ENCODE measurements at regions not wholly inside any gene's neighbourhood (a gene's known extent, or its start where the extent isn't known, plus 50 kb on each side); places are given as distances from the start of the nearest gene placed in this dataset.
A peak's percentile ranks its signal among the peaks of the same experiment; 100 is the strongest.
"Not testable (repeated sequence)": the region's sequence is repeated elsewhere in the genome, so short reads cannot be mapped to it uniquely, and the experiment has no call there.

DNA sequence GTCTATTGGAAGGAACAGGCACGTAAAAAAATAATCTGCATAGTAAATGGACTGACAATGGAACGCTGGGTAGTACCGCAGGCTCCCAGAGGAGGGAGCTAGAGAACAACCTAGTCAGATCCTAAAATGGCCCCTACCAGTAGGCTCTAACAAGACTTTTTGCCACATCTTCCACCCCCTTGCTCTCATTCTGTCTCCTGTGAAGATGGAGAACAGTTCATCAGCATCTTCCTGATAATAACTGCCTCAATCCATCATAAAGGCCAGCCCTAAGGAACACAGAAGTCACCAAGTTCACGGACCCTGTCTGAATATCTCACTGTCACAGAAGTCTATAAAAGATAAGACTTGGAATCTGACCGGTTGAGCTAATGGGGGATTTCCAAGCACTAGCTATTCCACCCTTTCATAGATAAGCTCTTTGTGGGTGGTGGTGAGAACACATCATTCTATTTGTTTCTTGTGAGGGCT is 133.4 kb downstream of the SLC1A3 start:
- ChIA-PET POLR2A (no interaction called here), CTCF (interaction anchor here (0.6 to 3.3 kb wide), 26 partner anchors 9 to 300 kb away, joined by 3 to 27 read pairs (median 4); no protein-coding TSS in a partner anchor)
- H3K4me1 Mint-ChIP-seq (ENCODE audit: low read depth) = peaks cover 5% of the 10 kb centered on the region
- H3K4me3 Mint-ChIP-seq = no peak overlapping the region
- DNase-seq (peak; percentile 78), ATAC-seq (peak; percentile 63)
- H3K27ac Mint-ChIP-seq = no peak overlapping the region
- no peaks in the 10 kb centered on the region for H3K9me3 Mint-ChIP-seq (ENCODE audit: insufficient read depth)
- peaks cover 25% of the 10 kb centered on the region for H3K27me3 Mint-ChIP-seq (ENCODE audit: low read depth)
- no peaks in the 10 kb centered on the region for H3K36me3 Mint-ChIP-seq (ENCODE audit: low read depth)

DNA sequence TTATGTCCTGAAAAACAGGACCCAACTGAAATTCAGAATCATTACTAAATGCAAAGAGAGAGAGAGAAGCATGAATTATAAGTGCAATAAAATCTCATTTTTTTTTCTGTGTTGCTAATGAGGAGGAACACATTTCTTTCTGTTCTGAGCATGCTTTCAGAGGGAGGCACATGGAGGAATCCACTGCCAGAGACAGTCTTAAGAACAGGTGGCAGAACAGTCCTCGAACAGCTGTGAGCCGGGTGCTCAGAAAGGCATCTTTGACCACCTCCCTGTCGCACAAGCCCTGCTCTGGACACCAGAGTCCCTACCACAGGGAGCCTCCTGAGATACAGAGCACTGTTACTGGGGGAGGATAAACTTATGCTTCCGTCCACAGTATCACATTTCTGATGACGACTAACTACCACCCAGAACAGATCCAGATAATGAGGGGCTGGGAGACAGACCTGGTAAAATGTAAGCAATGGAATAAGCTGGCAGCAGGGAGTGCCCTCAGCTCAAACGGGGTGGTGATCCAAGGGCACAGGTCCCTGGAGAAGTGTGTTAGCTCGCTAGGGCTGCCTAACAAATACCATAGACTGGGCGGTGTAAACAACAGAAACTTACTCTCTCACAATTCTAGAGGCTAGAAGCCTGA is 134.0 kb downstream of the SLC1A3 start:
- DNase-seq (no peak), ATAC-seq (no peak)
- POLR2A ChIA-PET = no interaction called here
- H3K9me3 Mint-ChIP-seq (ENCODE audit: insufficient read depth) = no peaks in the 10 kb centered on the region
- H3K27me3 Mint-ChIP-seq (ENCODE audit: low read depth) = peaks cover 24% of the 10 kb centered on the region
- no peak overlapping the region for H3K4me3 Mint-ChIP-seq
- no peak overlapping the region for H3K27ac Mint-ChIP-seq
- CTCF ChIA-PET = interaction anchor here (0.6 to 3.3 kb wide), 27 partner anchors 9 to 299 kb away, joined by 3 to 27 read pairs (median 4); no protein-coding TSS in a partner anchor
- H3K4me1 Mint-ChIP-seq (ENCODE audit: low read depth) = peaks cover 9% of the 10 kb centered on the region
- H3K36me3 Mint-ChIP-seq (ENCODE audit: low read depth) = no peaks in the 10 kb centered on the region

DNA sequence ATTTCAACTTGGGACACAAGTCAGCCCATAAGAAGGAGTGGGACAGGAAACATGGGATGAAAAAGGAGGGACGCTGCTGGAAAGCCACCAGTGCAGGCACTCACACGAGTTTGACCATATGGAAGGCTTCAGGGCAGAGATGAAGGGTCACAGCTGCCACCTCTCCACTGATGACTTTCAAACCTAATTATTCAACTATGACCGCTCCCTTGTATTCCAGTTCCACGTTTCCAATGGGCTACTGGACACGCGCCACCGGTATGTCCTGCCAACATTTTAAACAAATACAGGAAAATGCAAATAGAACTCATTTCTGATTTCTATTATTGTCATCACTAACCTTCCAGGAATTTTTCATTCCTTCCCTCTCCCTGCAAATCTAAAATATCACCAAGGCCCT is 134.7 kb downstream of the SLC1A3 start:
- no peak overlapping the region for H3K27ac Mint-ChIP-seq
- peaks cover 11% of the 10 kb centered on the region for H3K4me1 Mint-ChIP-seq (ENCODE audit: low read depth)
- no peaks in the 10 kb centered on the region for H3K9me3 Mint-ChIP-seq (ENCODE audit: insufficient read depth)
- H3K4me3 Mint-ChIP-seq = no peak overlapping the region
- CTCF ChIA-PET = interaction anchor here (1.2 to 3.3 kb wide), 5 partner anchors 11 to 267 kb away, joined by 3 to 27 read pairs (median 12); no protein-coding TSS in a partner anchor
- H3K36me3 Mint-ChIP-seq (ENCODE audit: low read depth) = no peaks in the 10 kb centered on the region
- ATAC-seq (no peak), DNase-seq (no peak)
- H3K27me3 Mint-ChIP-seq (ENCODE audit: low read depth) = peaks cover 30% of the 10 kb centered on the region
- POLR2A ChIA-PET = no interaction called here

DNA sequence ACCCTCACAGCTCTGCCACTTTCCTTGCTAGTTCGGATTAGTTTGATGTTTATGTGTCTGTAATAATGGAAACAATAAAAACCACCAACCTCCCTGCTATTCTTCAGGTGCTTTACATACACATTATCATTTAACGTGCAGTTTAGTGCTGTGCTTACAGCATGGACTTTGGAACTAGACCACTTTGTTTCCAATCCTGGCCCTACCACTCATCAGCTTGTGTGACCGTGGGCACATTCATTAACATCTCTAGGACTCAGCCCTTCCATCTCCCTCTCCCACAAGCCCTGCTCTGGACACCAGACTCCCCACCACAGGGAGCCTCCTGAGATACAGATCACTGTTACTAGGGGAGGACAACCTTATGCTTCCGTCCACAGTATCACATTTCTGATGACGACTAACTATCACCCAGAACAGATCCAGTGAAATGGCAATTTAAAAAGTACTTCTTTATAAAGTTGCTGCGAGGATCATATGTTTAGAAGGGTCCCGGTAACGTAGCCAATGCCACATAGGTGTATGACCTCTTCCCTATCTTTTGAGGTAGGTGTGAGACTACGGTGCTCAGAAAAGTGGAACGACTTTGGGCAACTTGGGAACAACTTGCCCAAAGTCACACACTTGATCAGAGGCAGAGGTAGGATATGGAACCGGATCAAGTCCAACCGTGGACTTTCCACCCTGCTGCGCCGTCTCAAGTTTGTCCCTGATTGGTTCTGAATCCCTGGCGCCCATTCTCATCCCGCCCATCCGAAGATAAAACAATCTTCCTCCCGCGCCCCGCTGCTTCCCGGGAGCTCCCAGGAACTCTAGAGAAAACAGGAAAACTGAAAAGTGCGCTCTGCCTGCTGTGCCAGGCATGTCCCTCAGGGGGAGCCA is 132.4 kb upstream of the NIPBL start:
- POLR2A ChIA-PET = no interaction called here
- no peak overlapping the region for H3K27ac Mint-ChIP-seq

DNA sequence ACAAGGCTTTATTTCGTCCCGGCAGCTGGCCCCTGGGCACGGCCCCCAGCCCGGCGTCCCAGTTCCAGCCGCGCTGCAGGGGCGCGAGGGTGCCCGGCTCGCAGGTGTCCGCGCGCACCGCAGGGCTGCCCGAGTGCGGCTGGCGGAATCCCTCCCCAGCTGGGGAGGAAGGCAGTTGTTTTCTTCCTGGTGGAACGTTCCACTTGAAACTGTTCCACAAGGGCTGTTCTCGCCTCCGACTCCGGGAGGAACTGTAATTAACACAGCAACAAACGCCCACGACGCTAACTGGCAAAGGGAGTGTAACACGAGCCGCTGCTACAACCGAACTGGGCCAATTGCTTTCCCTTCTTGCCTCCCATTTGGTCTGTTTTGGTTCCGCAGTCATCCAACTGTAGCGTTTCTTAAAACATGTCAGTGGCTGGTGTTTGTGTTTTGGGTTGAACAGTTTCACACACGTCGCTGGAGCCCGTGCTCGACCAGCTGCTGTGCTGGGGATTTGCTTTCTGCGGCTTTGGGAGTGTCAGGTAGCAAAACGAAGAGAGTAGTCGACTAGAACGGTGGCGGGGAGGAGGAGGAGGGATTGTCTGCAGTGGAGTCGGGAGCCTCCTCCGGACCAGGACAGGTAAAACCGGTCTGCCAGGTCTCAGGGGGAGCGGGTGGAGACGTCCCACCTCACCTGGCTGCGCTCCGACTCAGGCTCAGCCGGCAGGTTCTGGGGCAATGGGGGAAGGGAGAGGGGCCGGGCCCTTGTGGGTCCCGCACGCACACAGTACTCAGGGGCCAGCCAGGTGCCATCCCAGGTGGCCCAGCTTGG is 131.6 kb upstream of the NIPBL start:
- POLR2A ChIA-PET = no interaction called here
- Mint-ChIP-seq H3K27ac (no peak overlapping the region), H3K9me3 (ENCODE audit: insufficient read depth) (no peaks in the 10 kb centered on the region), H3K36me3 (ENCODE audit: low read depth) (no peaks in the 10 kb centered on the region), H3K4me3 (peak overlapping the region; percentile 74), H3K27me3 (ENCODE audit: low read depth) (peaks cover 50% of the 10 kb centered on the region), H3K4me1 (ENCODE audit: low read depth) (peaks cover 9% of the 10 kb centered on the region)
- CTCF ChIA-PET = interaction anchor here (0.9 to 1.2 kb wide), 5 partner anchors 27 to 261 kb away, joined by 3 to 4 read pairs (median 4); no protein-coding TSS in a partner anchor
- peak; percentile 32 for DNase-seq
- peak; percentile 72 for ATAC-seq

More for the DNA sequence above, 132.4 kb upstream of the NIPBL start:
- H3K4me1 Mint-ChIP-seq (ENCODE audit: low read depth) = peaks cover 11% of the 10 kb centered on the region
- ATAC-seq (no peak), DNase-seq (no peak)
- H3K27me3 Mint-ChIP-seq (ENCODE audit: low read depth) = peaks cover 44% of the 10 kb centered on the region
- H3K9me3 Mint-ChIP-seq (ENCODE audit: insufficient read depth) = no peaks in the 10 kb centered on the region
- H3K4me3 Mint-ChIP-seq = peak overlapping the region; percentile 67
- CTCF ChIA-PET = interaction anchor here (0.9 to 1.2 kb wide), 4 partner anchors 26 to 262 kb away, joined by 3 to 4 read pairs (median 4); no protein-coding TSS in a partner anchor
- no peaks in the 10 kb centered on the region for H3K36me3 Mint-ChIP-seq (ENCODE audit: low read depth)

DNA sequence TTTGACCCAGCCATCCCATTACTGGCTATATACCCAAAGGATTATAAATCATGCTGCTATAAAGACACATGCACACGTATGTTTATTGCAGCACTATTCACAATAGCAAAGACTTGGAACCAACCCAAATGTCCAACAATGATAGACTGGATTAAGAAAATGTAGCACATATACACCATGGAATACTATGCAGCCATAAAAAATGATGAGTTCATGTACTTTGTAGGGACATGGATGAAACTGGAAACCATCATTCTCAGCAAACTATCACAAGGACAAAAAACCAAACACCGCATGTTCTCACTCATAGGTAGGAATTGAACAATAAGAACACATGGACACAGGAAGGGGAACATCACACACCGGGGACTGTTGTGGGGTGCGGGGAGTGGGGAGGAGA is 128.8 kb upstream of the NIPBL start:
- peaks cover 55% of the 10 kb centered on the region for H3K27me3 Mint-ChIP-seq (ENCODE audit: low read depth)
- H3K36me3 Mint-ChIP-seq (ENCODE audit: low read depth); ATAC-seq; POLR2A ChIA-PET; H3K9me3 Mint-ChIP-seq (ENCODE audit: insufficient read depth); CTCF ChIA-PET; DNase-seq; H3K4me1 Mint-ChIP-seq (ENCODE audit: low read depth); H3K4me3 Mint-ChIP-seq: not testable (repeated sequence)
- H3K27ac Mint-ChIP-seq = peak overlapping the region; percentile 26

DNA sequence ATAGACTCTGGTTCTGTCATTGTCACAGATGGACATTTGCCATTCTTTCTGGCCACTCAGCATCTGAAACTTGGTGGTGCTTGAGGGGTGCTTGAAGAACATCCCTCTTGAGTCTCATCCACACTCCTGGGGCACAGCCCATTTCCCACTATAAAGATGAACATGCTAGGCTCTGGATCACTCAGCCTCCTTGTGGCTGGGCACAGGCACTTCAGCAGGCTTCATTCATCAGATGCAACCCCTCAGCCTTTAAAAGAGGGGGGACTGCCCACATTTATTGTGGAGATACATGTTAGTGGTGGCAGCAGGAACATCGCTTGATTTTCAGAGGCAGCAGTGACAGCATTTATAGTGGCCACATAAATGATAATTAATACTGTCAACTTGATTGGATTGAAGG is 124.7 kb upstream of the NIPBL start:
- CTCF ChIA-PET = no interaction called here
- DNase-seq (no peak), ATAC-seq (no peak)
- H3K36me3 Mint-ChIP-seq (ENCODE audit: low read depth) = no peaks in the 10 kb centered on the region
- H3K27me3 Mint-ChIP-seq (ENCODE audit: low read depth) = peaks cover 35% of the 10 kb centered on the region
- no peaks in the 10 kb centered on the region for H3K4me1 Mint-ChIP-seq (ENCODE audit: low read depth)
- POLR2A ChIA-PET = no interaction called here
- H3K27ac Mint-ChIP-seq = no peak overlapping the region
- H3K9me3 Mint-ChIP-seq (ENCODE audit: insufficient read depth) = no peaks in the 10 kb centered on the region
- no peak overlapping the region for H3K4me3 Mint-ChIP-seq

DNA sequence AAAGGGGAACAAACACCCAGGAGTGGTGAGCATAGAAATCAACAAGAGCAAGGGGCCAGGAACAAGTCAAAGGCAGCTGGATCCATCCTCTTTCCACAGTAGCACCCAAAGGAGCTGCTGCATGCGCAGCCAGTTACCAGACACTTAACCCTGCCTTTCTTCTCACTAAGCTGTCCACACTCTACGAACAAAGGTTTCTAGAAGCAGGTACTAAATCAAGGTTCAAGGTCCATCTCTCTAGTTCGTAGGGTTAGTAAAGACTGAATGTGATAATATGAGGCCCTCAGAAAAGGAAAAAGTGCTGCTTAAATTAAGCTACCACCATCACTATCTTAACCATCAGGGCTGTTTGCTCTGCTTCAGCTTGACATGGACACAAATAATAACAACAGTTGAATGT is 121.2 kb upstream of the NIPBL start:
- Mint-ChIP-seq H3K9me3 (ENCODE audit: insufficient read depth) (no peaks in the 10 kb centered on the region), H3K27ac (no peak overlapping the region), H3K4me1 (ENCODE audit: low read depth) (no peaks in the 10 kb centered on the region), H3K27me3 (ENCODE audit: low read depth) (peaks cover 29% of the 10 kb centered on the region), H3K36me3 (ENCODE audit: low read depth) (no peaks in the 10 kb centered on the region), H3K4me3 (no peak overlapping the region)
- ChIA-PET CTCF (interaction anchor here (1.6 kb wide), 1 partner anchor 15 kb away, joined by 5 read pairs; no protein-coding TSS in a partner anchor), POLR2A (no interaction called here)
- no peak for DNase-seq
- ATAC-seq = no peak

DNA sequence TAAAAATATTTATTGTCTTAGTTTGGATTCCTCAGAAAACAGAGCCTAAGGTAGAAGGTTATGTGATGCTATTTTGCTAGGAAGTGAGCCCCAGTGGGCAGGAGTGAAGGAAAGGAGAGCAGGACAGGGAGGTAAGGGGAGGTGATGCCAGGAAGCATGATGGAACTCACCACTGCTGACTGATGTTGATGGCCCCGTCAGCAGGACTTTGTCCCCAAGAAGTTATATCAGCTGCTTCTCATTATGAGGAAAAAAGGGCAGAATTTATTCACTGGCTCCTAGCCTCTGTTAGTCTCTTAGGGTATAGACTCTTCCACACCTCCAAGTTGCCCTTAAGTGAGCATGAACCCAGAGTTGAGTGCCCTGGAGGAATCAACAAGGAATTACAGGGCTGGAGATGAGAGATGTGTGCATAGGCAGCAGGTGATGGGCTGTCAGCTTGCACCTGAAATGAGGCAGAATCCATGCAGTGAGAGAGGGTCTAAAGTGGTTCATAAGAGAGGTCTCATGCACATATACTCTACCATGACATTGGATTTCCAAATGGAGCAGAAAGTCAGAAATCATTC is 120.6 kb upstream of the NIPBL start:
- Mint-ChIP-seq H3K9me3 (ENCODE audit: insufficient read depth) (no peaks in the 10 kb centered on the region), H3K27me3 (ENCODE audit: low read depth) (peaks cover 29% of the 10 kb centered on the region), H3K4me3 (no peak overlapping the region), H3K4me1 (ENCODE audit: low read depth) (no peaks in the 10 kb centered on the region), H3K27ac (no peak overlapping the region), H3K36me3 (ENCODE audit: low read depth) (no peaks in the 10 kb centered on the region)
- POLR2A ChIA-PET = no interaction called here
- no peak for ATAC-seq
- CTCF ChIA-PET = no interaction called here
- no peak for DNase-seq

DNA sequence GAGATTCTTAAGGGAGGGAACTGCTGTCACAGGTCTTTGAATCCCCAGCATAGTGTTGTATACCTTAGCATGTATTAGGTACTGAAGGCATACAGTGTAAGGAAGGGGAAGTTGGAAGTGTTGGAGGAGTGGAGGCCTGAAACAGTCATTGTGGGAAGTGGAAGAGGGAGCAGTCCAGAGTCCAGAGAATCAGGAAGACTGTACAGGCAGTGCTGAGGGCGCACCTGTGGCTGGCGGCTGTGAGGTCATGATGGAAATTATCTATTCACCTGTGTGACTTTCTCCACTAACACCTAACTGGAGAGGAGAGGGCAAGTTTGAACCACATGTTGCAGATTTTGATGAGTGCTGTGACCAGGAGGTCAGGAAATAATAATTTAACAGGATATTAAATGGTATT is 119.7 kb upstream of the NIPBL start:
- CTCF ChIA-PET = no interaction called here

DNA sequence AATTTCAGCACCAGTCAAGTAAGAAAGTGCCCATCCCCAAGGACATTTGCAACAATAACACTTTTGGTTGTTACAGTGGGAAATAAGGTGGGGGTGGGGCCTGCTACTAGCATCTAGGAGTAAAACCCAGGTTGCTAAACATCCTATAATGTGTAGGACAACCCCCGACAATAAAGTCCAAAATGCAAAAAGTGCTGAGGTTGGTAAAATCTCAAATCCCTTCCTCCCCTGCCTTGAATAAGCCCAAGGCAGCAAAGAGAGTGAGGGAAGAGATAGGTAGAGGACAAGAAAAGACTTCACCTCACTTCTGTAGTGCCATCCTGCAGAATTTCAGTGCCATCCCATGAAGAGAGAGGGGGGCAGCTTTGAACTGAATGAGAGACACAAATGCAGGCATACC is 117.5 kb upstream of the NIPBL start:
- DNase-seq (no peak), ATAC-seq (no peak)
- no peaks in the 10 kb centered on the region for H3K9me3 Mint-ChIP-seq (ENCODE audit: insufficient read depth)
- no peak overlapping the region for H3K4me3 Mint-ChIP-seq
- peaks cover 21% of the 10 kb centered on the region for H3K27me3 Mint-ChIP-seq (ENCODE audit: low read depth)
- no peaks in the 10 kb centered on the region for H3K36me3 Mint-ChIP-seq (ENCODE audit: low read depth)
- H3K27ac Mint-ChIP-seq = no peak overlapping the region
- ChIA-PET CTCF (no interaction called here), POLR2A (no interaction called here)
- H3K4me1 Mint-ChIP-seq (ENCODE audit: low read depth) = no peaks in the 10 kb centered on the region

More for the DNA sequence above, 119.7 kb upstream of the NIPBL start:
- Mint-ChIP-seq H3K27me3 (ENCODE audit: low read depth) (peaks cover 32% of the 10 kb centered on the region), H3K4me1 (ENCODE audit: low read depth) (no peaks in the 10 kb centered on the region), H3K36me3 (ENCODE audit: low read depth) (no peaks in the 10 kb centered on the region), H3K27ac (no peak overlapping the region), H3K9me3 (ENCODE audit: insufficient read depth) (no peaks in the 10 kb centered on the region), H3K4me3 (no peak overlapping the region)
- POLR2A ChIA-PET = no interaction called here
- ATAC-seq (no peak), DNase-seq (no peak)

All from activated CD8-positive, alpha-beta T cell treated with anti-CD3 and anti-CD28 coated beads, Interleukin-2, amount 10 ng/mL, durations not matched to agents 7 days and 5 days (primary cell).